ENCODE measurements at regions not wholly inside any gene's neighbourhood (a gene's known extent, or its start where the extent isn't known, plus 50 kb on each side); places are given as distances from the start of the nearest gene placed in this dataset.

DNA sequence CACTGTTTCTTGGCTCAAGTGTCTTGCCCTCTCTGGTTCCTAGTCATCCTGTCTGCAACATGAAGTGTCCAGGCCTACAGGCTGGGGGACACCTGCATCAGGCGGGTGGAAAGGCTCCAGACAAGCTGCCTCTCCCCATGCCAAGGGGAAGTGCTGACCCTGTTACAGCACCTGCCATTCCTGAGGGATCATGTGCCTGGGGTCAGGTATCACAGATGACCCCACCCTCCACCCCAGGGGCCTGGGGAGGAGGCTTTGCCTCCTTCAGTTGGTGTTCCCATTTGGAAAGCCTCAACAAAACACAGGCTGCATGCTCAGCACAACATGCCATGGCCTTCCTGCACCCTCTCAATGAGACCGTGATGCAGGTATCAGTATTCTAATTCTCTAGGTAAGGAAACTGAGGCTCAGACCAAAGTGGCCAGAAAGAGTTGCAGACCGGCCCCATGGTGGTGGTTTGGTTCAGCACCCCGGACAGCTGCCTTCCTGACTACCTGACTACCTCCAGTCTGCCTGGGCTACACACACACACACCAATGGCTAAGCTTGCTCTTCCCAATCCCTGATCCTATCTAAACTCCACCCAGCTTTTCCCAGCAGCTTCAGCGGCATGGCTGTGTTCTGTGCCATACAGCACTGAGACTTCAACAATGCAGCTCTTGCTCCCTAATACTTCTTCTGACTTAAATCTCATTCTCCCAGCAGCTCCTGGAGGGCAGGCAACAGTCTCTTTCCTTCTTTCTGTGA, 69.7 kb upstream of the LINGO1 start (continued):
- no peak for TF ChIP-seq NRF1 (IDR thresholded peaks at IDR 0.05; ENCODE audit: low read depth, low read length)
- TF ChIP-seq MAFK (IDR thresholded peaks at IDR 0.05; ENCODE audit: low read depth, low read length) = no peak
- peak; percentile 70 for TF ChIP-seq YY1 (IDR thresholded peaks at IDR 0.05; ENCODE audit: low read depth, low read length)
- no peak for TF ChIP-seq CTBP2 (IDR thresholded peaks at IDR 0.05; ENCODE audit: borderline replicate concordance, insufficient read depth, insufficient read length, low read length)
- TF ChIP-seq MAX (IDR thresholded peaks at IDR 0.05) = peak; percentile 41; the same call in 1 of the 2 replicates
- no peak for TF ChIP-seq RNF2 (IDR thresholded peaks at IDR 0.05; ENCODE audit: borderline replicate concordance, low read depth, low read length, missing control alignments, poor library complexity, severe bottlenecking)
- no peak for TF ChIP-seq NANOG (IDR thresholded peaks at IDR 0.05; ENCODE audit: insufficient read depth, low read depth, low read length, poor library complexity, severe bottlenecking)
- TF ChIP-seq, protein P1, sequence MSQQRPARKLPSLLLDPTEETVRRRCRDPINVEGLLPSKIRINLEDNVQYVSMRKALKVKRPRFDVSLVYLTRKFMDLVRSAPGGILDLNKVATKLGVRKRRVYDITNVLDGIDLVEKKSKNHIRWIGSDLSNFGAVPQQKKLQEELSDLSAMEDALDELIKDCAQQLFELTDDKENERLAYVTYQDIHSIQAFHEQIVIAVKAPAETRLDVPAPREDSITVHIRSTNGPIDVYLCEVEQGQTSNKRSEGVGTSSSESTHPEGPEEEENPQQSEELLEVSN (IDR thresholded peaks at IDR 0.05) = no peak
- TF ChIP-seq EP300 (IDR thresholded peaks at IDR 0.05; ENCODE audit: borderline replicate concordance in 1 of 2, low read depth in 2 of 2, low read length in 2 of 2) = no peak
- TF ChIP-seq CHD1 (IDR thresholded peaks at IDR 0.05; ENCODE audit: low read depth, low read length) = no peak
- TF ChIP-seq BRCA1 (IDR thresholded peaks at IDR 0.05; ENCODE audit: low read depth, low read length) = no peak
- TF ChIP-seq EGR1 (IDR thresholded peaks at IDR 0.05; ENCODE audit: borderline replicate concordance, low read depth, low read length) = no peak
- TF ChIP-seq CHD2 (IDR thresholded peaks at IDR 0.05; ENCODE audit: low read length) = no peak
- no peak for TF ChIP-seq ATF3 (IDR thresholded peaks at IDR 0.05; ENCODE audit: insufficient read depth, low read depth, low read length)
- no peak for TF ChIP-seq KDM5A (IDR thresholded peaks at IDR 0.05; ENCODE audit: low read length)
- TF ChIP-seq RBBP5 (IDR thresholded peaks at IDR 0.05; ENCODE audit: borderline replicate concordance, low read depth, low read length) = no peak
- no peak for TF ChIP-seq CBX5 (IDR thresholded peaks at IDR 0.05; ENCODE audit: low read depth, low read length)
- TF ChIP-seq, protein P2, sequence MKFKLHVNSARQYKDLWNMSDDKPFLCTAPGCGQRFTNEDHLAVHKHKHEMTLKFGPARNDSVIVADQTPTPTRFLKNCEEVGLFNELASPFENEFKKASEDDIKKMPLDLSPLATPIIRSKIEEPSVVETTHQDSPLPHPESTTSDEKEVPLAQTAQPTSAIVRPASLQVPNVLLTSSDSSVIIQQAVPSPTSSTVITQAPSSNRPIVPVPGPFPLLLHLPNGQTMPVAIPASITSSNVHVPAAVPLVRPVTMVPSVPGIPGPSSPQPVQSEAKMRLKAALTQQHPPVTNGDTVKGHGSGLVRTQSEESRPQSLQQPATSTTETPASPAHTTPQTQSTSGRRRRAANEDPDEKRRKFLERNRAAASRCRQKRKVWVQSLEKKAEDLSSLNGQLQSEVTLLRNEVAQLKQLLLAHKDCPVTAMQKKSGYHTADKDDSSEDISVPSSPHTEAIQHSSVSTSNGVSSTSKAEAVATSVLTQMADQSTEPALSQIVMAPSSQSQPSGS (IDR thresholded peaks at IDR 0.05; ENCODE audit: low read length) = no peak
- no peak; the same call in 1 of the 2 replicates for TF ChIP-seq TBP (IDR thresholded peaks at IDR 0.05; ENCODE audit: low read depth, low read length)
- no peak for TF ChIP-seq CEBPB (IDR thresholded peaks at IDR 0.05; ENCODE audit: low read depth, low read length)
- no peak for TF ChIP-seq JUN (IDR thresholded peaks at IDR 0.05; ENCODE audit: low read depth, low read length)

Data from H1 (cell line).